ENCODE measurements at regions not wholly inside any gene's neighbourhood (a gene's known extent, or its start where the extent isn't known, plus 50 kb on each side); places are given as distances from the start of the nearest gene placed in this dataset.

DNA sequence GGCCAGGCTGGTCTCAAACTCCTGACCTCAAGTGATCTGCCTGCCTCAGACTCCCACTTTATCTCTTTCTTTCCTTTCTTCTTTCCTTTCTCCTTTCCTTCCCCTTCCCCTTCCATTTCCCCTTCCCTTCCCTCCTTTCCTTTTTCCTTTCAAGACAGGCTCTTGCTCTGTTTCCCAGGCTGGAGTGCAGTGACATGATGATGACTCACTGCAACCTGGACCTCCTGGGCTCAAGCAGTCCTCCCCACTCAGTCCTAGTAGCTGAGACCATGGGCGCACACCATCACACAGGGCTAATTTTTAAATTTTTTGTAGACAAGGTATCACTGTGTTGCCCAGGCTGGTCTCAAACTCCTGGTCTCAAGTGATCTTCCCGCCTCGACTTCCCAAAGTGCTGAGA is 377.6 kb upstream of the ZFP64 start:
- Histone ChIP-seq H3K27ac (no peak overlapping the region), H3K27me3 (0 out of 2 replicates have a peak, but pooled peaks cover 3% of the 10 kb centered on the region), H3K36me3 (no peaks in the 10 kb centered on the region), H3K9me3 (replicated peaks) (no peaks in the 10 kb centered on the region), H3K4me3 (no peak overlapping the region), H3K4me1 (no peaks in the 10 kb centered on the region)
- DNase-seq = no peak

DNA sequence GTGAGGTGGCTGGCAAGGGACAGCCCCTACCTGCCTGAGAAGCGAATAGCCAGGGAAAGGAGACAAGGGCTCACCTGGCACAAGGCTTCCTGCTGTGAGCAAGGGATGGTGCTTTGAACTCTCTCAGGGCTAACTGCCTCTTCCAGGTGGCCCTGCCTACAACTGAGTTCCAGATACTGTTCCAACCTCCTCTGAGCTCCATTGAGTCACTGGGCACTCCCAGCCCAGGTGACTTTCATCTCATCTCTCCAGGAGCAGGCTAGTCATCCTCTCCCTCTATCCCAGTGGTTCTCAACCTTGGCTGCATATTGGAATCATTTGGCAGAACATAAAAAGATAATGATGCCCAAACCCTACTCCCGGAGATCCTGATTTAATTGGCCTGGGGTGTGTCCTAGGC is 374.0 kb upstream of the ZFP64 start:
- Histone ChIP-seq H3K4me3 (no peak overlapping the region), H3K9me3 (replicated peaks) (no peaks in the 10 kb centered on the region), H3K27ac (no peak overlapping the region), H3K4me1 (no peaks in the 10 kb centered on the region), H3K27me3 (no peaks in the 10 kb centered on the region), H3K36me3 (no peaks in the 10 kb centered on the region)
- DNase-seq = no peak

DNA sequence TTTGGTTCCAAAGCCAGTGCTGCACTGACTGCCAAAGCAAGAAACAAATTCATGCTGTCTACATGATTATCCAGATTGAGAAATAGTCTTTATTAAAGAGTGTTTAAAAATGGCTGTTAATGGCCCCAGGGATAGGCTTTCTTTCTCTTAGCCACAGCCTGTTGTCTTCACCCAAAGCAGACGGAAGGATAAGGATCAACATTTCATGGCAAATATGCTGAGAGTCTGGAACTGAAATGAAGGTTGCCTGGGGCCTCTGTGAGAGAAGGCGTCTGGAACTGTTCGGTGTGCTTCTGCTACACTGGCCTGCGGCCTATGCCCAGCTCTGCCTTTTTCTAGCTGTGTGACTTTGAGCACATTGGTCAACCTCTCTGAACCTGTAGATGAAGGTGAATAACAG is 373.0 kb upstream of the ZFP64 start:
- H3K9me3 ChIP-seq (replicated peaks) = no peaks in the 10 kb centered on the region
- H3K27me3 ChIP-seq = no peaks in the 10 kb centered on the region
- DNase-seq = no peak
- no peak overlapping the region for H3K27ac ChIP-seq
- no peaks in the 10 kb centered on the region for H3K36me3 ChIP-seq
- no peaks in the 10 kb centered on the region for H3K4me1 ChIP-seq
- no peak overlapping the region for H3K4me3 ChIP-seq

DNA sequence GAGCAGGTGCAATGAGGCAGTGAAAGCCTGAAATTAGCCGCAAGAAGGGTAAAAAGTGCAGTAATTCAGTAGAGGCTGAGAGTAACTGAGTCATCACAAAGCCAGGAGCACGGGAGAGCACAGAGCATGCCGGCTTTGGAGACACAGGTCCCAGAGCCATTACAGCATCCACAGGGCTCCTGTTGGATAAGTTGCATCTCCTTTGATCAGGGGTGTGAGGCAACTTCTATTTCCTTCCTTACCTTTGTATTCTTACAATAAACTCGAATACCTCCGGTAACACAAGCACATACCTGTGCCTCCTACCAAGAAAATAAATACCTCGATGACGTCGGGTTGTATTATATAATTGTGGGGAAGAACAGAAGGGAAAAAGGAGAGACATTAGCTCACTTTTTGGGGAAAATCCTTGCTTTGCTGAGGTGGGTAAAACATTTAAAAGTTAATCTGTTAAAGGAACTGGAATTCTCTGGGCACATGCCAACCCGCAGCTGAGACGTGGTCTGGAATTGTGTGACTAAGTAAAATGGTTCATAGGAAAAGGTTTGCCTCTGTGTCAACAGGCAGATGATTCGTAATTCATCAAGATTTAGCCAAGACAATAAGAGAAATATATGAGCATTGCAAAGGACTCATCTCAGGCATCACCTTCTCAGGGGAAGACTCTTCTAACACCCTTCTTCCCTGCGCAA is 360.7 kb upstream of the ZFP64 start:
- Histone ChIP-seq H3K27ac (no peak overlapping the region), H3K9me3 (replicated peaks) (no peaks in the 10 kb centered on the region; the same call in 1 of the 2 replicates), H3K36me3 (no peaks in the 10 kb centered on the region), H3K4me1 (no peaks in the 10 kb centered on the region; the same call in 1 of the 2 replicates), H3K27me3 (no peaks in the 10 kb centered on the region; the same call in 1 of the 2 replicates), H3K4me3 (no peak overlapping the region)
- DNase-seq = no peak

DNA sequence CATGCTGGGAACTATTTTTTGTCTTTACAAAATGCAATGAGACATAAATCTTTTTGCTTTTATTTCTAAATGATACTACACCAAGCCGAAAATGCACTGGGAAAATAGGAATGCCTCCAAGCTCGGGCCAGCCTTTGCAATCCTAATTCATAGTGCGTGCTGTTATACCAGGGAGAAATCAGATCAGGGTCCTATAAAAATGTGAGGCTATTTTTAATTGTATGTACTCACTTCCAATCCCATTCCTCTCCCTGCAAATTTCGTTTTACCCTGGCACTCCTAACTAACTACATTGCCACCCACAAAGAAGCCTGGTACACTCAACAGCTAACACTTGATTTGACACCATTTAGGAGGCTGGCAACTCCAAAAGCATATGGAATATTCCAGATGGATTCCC is 350.6 kb upstream of the ZFP64 start:
- H3K36me3 ChIP-seq = no peaks in the 10 kb centered on the region
- no peak overlapping the region for H3K27ac ChIP-seq
- H3K9me3 ChIP-seq (replicated peaks) = no peaks in the 10 kb centered on the region
- H3K4me3 ChIP-seq = no peak overlapping the region
- no peaks in the 10 kb centered on the region; the same call in 1 of the 2 replicates for H3K27me3 ChIP-seq
- no peaks in the 10 kb centered on the region for H3K4me1 ChIP-seq
- no peak for DNase-seq

DNA sequence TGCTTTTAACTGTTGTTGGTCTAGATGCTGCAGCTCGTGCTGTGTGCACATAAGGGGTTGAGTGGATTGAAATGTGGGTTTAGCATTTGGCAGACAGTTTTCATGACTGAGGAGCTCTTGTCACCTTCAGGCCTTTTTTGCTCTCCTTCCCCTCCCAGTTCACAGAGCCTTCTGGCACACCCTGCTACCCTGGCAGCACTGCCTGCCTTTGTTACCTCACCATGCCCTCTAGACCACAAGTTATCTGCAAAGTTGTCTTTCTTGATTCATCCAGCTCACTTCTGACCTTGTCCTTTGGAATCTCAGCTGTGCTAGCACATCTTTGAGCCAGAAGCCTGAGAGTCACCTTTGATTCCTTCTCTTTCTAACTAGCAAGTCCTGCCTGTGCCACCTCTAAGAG is 348.9 kb upstream of the ZFP64 start:
- Histone ChIP-seq H3K27ac (no peak overlapping the region), H3K36me3 (no peaks in the 10 kb centered on the region), H3K4me3 (no peak overlapping the region), H3K27me3 (no peaks in the 10 kb centered on the region; the same call in 1 of the 2 replicates), H3K9me3 (replicated peaks) (no peaks in the 10 kb centered on the region), H3K4me1 (no peaks in the 10 kb centered on the region)
- DNase-seq = no peak

DNA sequence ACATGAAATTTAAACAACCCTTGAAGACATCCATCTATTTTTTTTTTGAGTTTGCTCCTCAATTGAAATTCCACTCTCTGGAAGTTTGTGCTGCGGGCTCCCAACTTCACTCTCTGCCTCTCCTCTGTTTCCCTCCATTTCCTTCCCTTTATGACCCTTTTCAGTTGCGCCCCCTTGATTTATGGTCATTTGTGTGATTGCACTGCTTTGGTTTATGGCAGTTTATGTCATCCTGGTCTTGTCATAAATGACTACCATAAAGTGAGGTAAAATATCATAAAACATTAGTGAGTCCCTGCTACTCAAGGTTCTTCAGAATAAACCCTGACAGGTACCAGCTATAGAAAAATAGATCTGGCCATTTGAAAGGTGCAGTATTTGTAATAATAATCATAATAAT is 348.3 kb upstream of the ZFP64 start:
- H3K9me3 ChIP-seq (replicated peaks) = no peaks in the 10 kb centered on the region
- peak in 1 of 2 experiments; percentile 20 for DNase-seq
- H3K4me1 ChIP-seq = no peaks in the 10 kb centered on the region
- no peak overlapping the region for H3K4me3 ChIP-seq
- H3K27ac ChIP-seq = no peak overlapping the region
- no peaks in the 10 kb centered on the region for H3K36me3 ChIP-seq
- H3K27me3 ChIP-seq = no peaks in the 10 kb centered on the region; the same call in none of the 2 replicates

DNA sequence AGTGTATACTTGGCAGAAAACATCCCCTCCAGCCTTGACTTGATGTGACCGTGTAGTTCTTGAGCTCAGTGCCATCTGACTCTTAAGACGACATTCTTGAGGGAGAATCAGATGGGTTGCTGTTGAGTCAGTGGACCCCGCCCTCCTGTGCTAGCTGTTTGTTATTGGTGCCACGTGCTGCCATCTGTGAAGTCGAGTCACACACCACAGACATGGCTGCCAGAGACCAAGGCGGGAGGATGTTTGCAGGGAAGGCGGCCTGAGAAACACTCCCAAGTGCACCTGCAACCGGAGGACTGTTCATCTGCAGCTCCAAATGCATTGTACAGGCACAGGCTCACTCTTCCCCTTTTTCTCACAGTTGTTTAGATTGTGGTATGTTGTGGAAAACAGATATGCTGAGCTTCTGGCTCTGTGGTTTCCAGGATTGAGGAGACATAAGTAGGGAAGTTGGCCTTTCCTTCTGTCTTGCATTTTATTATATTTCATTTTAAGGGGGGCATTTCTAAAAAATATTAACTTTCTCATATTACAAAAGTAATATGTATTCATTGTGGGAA is 345.3 kb upstream of the ZFP64 start:
- Histone ChIP-seq H3K4me1 (no peaks in the 10 kb centered on the region), H3K36me3 (no peaks in the 10 kb centered on the region), H3K27ac (no peak overlapping the region), H3K9me3 (replicated peaks) (peaks cover 3% of the 10 kb centered on the region; the same call in 1 of the 2 replicates), H3K27me3 (no peaks in the 10 kb centered on the region; the same call in none of the 2 replicates), H3K4me3 (no peak overlapping the region)
- no peak for DNase-seq

DNA sequence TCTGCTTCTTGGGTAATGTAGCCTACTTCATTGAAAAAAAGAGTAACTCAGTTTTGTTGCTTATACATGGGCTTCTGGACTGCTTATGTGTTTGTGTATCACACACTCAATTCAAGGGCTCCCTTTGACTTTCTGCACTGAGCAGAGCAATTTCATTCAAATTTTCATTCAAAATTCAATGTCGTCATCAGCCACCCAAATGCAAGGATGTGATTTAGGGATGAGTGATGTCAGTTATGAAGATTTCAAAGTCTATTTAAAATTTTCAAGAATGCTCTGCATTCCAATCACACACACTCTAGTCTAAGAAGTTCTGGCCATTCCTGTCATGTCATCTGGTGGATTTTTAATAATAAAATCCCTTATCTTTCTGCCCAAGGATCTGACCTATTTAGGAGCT is 344.5 kb upstream of the ZFP64 start:
- H3K27me3 ChIP-seq = no peaks in the 10 kb centered on the region; the same call in none of the 2 replicates
- H3K27ac ChIP-seq = no peak overlapping the region
- no peaks in the 10 kb centered on the region for H3K36me3 ChIP-seq
- H3K9me3 ChIP-seq (replicated peaks) = peaks cover 3% of the 10 kb centered on the region; the same call in 1 of the 2 replicates
- H3K4me3 ChIP-seq = no peak overlapping the region
- DNase-seq = no peak
- no peaks in the 10 kb centered on the region for H3K4me1 ChIP-seq

DNA sequence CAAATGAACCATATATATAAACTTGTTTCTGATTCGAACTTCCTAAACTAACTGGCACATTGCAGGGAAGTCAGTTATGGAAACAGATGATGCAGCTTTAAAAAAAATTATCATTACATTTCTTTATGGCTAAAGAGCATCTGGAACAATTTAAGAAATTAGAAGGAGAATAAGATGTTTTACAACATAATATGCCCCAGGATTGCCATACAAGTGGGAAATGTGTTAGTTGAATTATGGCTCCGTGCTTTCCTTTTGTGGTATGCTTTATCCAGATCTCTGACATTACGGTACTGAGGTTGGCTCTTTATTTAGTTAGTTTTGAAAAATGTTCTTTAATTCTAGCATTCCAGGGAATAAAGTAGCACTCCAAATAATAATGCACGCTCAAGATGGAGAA is 343.0 kb upstream of the ZFP64 start:
- Histone ChIP-seq H3K27me3 (no peaks in the 10 kb centered on the region; the same call in none of the 2 replicates), H3K36me3 (no peaks in the 10 kb centered on the region), H3K4me3 (no peak overlapping the region), H3K4me1 (no peaks in the 10 kb centered on the region), H3K27ac (no peak overlapping the region), H3K9me3 (replicated peaks) (peaks cover 3% of the 10 kb centered on the region; the same call in 1 of the 2 replicates)
- no peak for DNase-seq

DNA sequence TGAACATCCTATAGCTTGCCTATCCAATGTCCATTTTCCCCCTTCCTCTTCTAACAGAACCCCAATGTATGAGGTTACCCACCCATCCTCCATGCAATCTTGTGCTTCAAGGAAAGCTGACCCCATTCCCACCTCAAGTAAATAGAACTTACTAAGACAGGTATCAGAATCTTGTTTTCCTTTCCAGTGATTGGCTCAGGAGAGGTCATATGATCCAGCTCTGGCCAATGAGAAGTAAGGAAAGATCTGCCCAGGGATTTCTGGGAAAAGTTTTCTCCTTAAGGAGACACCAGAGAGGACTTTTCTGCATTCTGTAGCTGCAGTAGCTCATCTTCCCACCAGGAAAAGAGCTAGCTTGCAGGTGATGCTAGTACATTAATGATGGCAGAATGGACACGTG is 341.8 kb upstream of the ZFP64 start:
- no peak for DNase-seq
- no peak overlapping the region for H3K4me3 ChIP-seq
- H3K36me3 ChIP-seq = no peaks in the 10 kb centered on the region
- H3K27ac ChIP-seq = no peak overlapping the region
- no peaks in the 10 kb centered on the region for H3K4me1 ChIP-seq
- H3K9me3 ChIP-seq (replicated peaks) = peaks cover 3% of the 10 kb centered on the region; the same call in 1 of the 2 replicates
- no peaks in the 10 kb centered on the region; the same call in none of the 2 replicates for H3K27me3 ChIP-seq

DNA sequence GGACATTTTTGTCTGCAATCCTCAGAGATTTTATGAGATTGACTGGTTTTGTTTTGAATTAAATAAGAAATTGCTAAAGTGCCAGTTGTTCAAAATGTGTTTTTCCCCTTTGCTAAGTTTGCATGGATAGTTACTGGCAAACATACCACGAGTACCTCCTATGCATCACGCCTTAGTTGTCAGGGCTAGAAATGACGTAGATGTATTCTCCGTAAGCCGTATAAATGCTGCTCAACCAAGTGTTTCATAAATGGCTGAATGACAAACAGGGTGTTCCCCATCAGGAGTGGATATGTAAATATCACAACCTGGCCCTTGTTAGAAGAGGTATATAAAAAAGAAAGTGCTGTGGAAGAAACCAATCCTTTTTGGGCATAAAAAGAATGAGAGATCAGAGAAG is 341.1 kb upstream of the ZFP64 start:
- H3K27ac ChIP-seq = no peak overlapping the region
- peaks cover 3% of the 10 kb centered on the region; the same call in 1 of the 2 replicates for H3K9me3 ChIP-seq (replicated peaks)
- no peak overlapping the region for H3K4me3 ChIP-seq
- H3K27me3 ChIP-seq = no peaks in the 10 kb centered on the region; the same call in none of the 2 replicates
- DNase-seq = no peak
- no peaks in the 10 kb centered on the region for H3K4me1 ChIP-seq
- no peaks in the 10 kb centered on the region for H3K36me3 ChIP-seq

DNA sequence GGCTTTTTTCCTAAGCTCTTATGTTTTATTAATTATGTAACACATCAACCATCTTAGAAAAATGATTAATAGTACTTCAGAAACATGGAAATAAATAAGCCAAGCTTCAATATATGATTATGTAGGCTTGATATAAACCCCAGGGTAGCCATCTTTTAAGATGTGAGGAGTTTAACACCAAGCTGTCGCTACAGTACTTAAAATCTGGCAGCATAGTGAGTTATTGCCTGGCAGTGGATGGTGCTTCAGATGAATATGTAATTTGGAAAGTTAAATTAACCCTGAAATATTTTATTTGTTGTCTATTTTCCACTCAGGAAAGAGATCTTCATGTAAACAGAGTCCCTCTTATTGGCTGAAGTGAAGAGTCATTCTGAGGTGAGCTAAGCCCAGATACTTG is 339.0 kb upstream of the ZFP64 start:
- Histone ChIP-seq H3K27me3 (no peaks in the 10 kb centered on the region; the same call in none of the 2 replicates), H3K36me3 (no peaks in the 10 kb centered on the region), H3K4me3 (no peak overlapping the region), H3K27ac (no peak overlapping the region), H3K9me3 (replicated peaks) (peaks cover 3% of the 10 kb centered on the region; the same call in 1 of the 2 replicates), H3K4me1 (no peaks in the 10 kb centered on the region)
- DNase-seq = no peak

DNA sequence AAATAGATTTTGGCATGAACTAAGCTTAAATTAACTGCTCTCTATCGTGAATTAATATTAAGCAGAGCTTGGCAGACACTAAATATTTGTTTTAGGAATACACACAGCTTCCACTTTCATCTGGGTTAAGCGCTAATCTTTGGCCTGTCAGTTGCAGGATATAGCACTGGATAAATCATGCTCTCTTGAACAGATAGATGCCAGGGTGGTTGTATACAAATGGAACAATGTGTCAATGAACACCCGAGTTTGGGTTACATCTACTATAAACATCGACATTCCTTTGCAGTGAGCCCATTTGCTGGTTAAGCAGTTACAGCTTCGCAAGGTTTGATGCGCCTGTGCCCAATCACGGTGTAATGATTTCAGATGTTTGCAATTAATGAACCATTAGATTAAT is 338.2 kb upstream of the ZFP64 start:
- Histone ChIP-seq H3K27ac (no peak overlapping the region), H3K4me1 (no peaks in the 10 kb centered on the region)
- no peak for DNase-seq

DNA sequence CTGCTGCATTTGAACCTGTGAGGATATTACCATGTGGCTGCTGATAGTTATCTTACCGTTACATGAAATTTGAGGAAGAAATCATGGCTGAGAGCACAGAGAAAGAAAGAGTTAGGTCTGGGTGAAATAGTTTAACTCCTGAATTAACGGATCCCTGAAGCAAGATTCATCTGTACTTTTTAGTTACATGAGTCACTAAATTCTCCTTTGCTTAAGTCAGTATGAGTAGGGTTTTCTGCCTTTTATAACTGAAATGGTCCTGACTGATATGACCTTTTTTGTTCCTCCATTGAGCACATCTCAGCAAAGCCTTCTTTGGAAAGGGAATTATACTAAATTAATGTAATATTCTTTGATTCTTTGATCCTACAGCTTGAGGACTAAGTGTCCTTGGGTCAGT is 333.3 kb upstream of the ZFP64 start:
- Histone ChIP-seq H3K27ac (no peak overlapping the region), H3K36me3 (no peaks in the 10 kb centered on the region), H3K27me3 (peaks cover 6% of the 10 kb centered on the region), H3K4me3 (no peak overlapping the region), H3K4me1 (no peaks in the 10 kb centered on the region), H3K9me3 (replicated peaks) (no peaks in the 10 kb centered on the region)
- DNase-seq = no peak

More for the DNA sequence above, 338.2 kb upstream of the ZFP64 start:
- H3K4me3 ChIP-seq = no peak overlapping the region
- H3K36me3 ChIP-seq = no peaks in the 10 kb centered on the region
- peaks cover 3% of the 10 kb centered on the region; the same call in 1 of the 2 replicates for H3K9me3 ChIP-seq (replicated peaks)
- H3K27me3 ChIP-seq = peaks cover 6% of the 10 kb centered on the region
